H1 (cell line): ENCODE measurements at regions not wholly inside any gene's neighbourhood (a gene's known extent, or its start where the extent isn't known, plus 50 kb on each side); places are given as distances from the start of the nearest gene placed in this dataset.

Experiments used
- POLR2AphosphoS5 ChIP-seq: IDR thresholded peaks from 2 replicates; pipeline ENCODE4 v1.6.1; 2011; ENCODE audit warnings: low read depth, low read length
- RAD21 ChIP-seq, 2 experiments: IDR thresholded peaks in 1 of 2; conservative IDR thresholded peaks in 1 of 2; 2 replicates each; pipeline ENCODE4 v1.6.1; 2011; ENCODE audit warnings: low read depth in 2 of 2, low read length in 2 of 2, improper control_type of control experiment in 1 of 2, inconsistent platforms in 1 of 2, mild to moderate bottlenecking in 1 of 2, moderate library complexity in 1 of 2
- TF ChIP-seq, protein P1 (sequence below), 3 experiments: IDR thresholded peaks; 1 replicate in 2 of 3; 2 replicates in 1 of 3; pipeline versions ENCODE4 v1.5.1 to v1.6.1; 2011; ENCODE audit warnings: low read length in 3 of 3, mild to moderate bottlenecking in 3 of 3, inconsistent platforms in 2 of 3, low read depth in 1 of 3, moderate library complexity in 1 of 3; ENCODE audit not compliant: insufficient read depth in 1 of 3; ENCODE audit errors: control extremely low read depth in 1 of 3

GRCh38 chrY:8128578-8128977 is 1208.7 kb upstream of the TSPY4 start:
- TF ChIP-seq, protein P1, sequence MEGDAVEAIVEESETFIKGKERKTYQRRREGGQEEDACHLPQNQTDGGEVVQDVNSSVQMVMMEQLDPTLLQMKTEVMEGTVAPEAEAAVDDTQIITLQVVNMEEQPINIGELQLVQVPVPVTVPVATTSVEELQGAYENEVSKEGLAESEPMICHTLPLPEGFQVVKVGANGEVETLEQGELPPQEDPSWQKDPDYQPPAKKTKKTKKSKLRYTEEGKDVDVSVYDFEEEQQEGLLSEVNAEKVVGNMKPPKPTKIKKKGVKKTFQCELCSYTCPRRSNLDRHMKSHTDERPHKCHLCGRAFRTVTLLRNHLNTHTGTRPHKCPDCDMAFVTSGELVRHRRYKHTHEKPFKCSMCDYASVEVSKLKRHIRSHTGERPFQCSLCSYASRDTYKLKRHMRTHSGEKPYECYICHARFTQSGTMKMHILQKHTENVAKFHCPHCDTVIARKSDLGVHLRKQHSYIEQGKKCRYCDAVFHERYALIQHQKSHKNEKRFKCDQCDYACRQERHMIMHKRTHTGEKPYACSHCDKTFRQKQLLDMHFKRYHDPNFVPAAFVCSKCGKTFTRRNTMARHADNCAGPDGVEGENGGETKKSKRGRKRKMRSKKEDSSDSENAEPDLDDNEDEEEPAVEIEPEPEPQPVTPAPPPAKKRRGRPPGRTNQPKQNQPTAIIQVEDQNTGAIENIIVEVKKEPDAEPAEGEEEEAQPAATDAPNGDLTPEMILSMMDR (IDR thresholded peaks at IDR 0.05; ENCODE audit: control extremely low read depth in 1 of 3, insufficient read depth in 1 of 3, low read depth in 1 of 3, low read length in 3 of 3): no peak
- TF ChIP-seq RAD21 (IDR thresholded peaks at IDR 0.05 in 1 of 2, conservative IDR thresholded peaks at IDR 0.05 in 1 of 2; ENCODE audit: low read depth in 2 of 2, low read length in 2 of 2) (no peak), POLR2AphosphoS5 (no peak)
